ENCODE measurements at regions not wholly inside any gene's neighbourhood (a gene's known extent, or its start where the extent isn't known, plus 50 kb on each side); places are given as distances from the start of the nearest gene placed in this dataset.

GRCh38 chr12:93299262-93299846, 78.4 kb upstream of the NUDT4 start:
- no peak for DNase-seq (ENCODE audit: low read depth)

DNA sequence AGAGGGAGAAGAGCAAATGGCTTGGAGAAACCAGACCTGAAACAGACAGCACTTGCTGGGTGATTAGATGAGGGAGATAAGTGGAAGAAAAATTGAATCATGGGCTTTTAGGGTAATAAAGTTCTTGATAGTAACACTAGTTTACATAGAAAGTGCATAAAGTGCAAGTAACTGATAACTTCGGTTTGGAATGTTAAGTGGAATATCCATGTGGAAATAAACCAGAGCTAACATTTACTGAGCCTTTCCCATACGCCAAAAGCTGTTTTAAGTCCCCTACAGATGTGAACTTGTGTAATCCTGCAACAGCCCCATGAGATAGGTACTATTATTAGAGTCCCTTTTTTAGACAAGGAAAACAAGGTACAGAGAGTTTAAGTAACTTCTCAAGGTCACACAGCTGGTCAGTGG, 77.1 kb upstream of the NUDT4 start:
- DNase-seq (ENCODE audit: low read depth), result no peak

- no peak for DNase-seq (ENCODE audit: low read depth)
These were observed 75.1 kb upstream of the NUDT4 start for GRCh38 chr12:93302331-93303229.

- DNase-seq (ENCODE audit: low read depth), result no peak
These were observed 71.1 kb upstream of the NUDT4 start for GRCh38 chr12:93306636-93307035.

DNA sequence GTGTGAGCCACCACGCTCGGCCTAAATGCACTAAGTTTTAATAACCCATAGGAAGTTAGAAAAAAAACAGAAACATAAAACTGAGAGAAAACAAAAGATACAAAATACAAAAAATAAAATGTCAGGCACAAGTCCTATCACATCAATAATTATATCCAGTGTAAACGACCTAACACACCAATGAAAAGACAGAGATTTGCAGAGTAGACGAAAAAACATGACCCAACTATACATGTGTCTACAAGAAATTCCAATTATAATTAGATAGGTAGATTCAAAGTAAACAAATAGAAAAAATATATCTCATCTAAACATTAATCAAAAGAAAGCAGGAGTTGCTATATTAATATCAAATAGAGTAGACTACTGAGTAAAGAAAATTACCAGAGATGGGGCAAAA, 69.4 kb upstream of the NUDT4 start:
- no peak for DNase-seq (ENCODE audit: low read depth)

DNA sequence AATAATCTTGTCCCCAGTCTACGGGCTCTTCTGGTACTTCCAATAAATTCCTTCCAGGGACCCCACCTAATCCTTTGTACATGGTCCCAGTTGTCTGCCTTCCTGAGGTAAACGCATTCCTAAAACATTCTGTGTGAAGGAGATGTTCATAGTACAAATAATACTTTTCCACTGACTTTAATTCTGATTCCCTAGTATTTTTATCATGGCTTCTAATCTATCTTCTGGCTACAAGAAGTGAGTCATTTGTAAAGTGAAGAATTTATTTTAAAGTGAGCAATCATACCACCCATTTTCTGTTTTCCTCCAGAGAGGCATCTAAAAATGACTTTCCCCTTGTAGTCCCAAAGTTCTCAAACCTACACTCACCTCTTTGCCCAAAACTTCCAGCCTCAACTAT, 65.9 kb upstream of the NUDT4 start:
- DNase-seq (ENCODE audit: low read depth), result no peak

DNA sequence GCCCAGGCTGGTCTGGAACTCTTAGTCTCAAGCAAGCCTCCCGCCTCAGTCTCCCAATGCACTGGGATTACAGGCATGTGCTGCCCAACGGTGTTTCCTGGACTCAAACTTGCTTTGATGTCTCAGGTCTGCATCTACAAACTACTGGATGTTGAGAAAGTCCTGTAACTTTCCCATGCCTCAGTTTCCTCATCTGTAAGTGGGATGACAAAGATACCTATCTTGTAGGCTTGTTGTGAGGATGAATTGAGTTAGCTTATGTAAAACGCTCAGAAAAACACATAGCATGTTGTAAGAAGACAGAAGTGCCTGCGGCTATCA, 63.6 kb upstream of the NUDT4 start:
- DNase-seq (ENCODE audit: low read depth), result no peak

DNA sequence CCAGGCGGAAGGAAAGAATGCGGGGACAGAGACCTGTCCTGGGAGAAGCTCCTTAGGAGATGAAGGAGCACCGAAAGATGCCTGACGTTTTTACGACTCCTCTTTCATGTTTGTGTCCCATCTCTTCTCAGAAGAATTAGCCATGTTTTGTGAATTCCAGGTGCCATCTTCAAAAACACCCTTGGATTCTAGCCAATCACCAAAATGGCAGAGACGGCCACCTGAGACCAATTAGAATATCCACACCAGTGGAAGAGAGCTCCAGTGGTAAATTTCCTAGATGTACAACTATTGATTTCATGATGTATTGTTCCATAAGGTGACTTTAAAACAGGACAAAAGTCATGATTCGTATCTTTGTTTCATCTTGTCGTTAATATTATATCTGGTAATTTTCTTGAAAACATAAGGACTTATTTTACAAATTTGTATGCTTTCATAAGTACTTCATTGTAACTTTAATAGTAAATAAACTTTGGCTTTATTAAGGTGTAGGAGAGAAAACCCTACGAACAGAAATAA, 62.3 kb upstream of the NUDT4 start:
- DNase-seq (ENCODE audit: low read depth), result no peak

DNA sequence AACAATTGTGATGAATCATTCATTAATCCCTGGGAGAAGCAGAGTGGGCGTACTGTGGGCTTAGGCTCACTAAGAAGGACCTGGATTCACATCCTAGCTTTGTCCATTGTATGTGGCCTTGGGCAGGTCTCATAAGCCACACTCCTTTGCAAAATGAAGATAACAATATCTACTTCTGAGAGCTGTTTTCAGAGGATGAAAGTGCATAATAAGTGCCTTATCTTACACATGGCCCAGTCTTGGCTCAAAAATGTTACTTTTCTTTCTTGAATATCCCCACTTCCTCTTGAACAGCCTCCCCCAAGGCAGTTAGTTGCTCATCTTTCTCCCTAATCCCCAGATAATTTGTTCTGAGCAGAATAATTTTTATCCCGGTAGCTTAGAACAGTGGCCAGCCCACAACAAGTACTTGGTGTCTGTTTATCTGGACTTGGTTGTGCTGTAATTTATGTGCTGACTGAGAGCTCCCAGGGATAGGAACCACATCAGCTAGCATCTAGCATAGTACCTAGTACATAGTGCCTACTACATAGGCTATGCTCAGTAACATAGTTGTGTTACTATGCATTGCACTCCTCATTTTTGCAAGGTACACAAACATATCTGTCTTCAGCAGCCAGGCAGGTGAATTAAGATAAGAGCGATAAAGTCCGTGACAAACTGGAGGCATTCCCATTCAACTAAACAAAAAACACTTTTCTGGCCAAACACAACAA, 61.7 kb upstream of the NUDT4 start:
- no peak for DNase-seq (ENCODE audit: low read depth)

DNA sequence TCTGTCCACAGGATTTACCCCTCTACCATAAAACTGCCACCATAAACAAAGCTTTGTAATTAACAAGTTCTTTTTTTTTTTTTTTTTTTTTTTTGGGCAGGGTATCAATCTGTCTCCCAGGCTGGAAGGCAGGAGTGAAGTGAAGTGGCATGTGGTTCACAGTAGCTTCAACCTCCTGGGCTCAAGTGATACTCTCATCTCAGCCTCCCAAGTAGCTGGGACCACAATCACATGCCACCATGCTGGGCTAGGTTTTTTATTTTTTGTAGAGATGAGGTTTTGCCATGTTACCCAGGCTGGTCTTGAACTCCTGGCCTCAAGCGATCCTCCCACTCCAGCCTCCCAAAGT, 61.1 kb upstream of the NUDT4 start:
- no peak for DNase-seq (ENCODE audit: low read depth)

DNA sequence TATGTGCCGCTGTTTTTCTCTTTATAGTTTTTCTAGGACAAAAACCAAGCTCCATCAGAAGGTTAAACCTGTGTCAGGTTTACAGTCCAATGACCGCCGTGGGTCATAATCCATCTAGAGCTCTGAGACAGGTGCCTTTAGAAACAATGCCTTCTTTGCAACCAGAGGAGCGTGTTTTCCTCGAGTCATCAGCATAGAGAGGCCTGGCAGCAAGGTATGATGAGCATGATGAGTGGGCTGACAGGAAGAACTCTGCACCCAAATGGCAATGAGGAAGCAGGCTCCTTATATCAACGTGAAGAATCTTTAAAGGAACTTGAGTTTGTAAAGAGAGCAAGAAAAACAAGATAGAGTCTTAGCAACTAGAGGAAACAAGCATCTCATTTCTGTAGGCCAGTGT, 60.5 kb upstream of the NUDT4 start:
- DNase-seq (ENCODE audit: low read depth), result no peak

DNA sequence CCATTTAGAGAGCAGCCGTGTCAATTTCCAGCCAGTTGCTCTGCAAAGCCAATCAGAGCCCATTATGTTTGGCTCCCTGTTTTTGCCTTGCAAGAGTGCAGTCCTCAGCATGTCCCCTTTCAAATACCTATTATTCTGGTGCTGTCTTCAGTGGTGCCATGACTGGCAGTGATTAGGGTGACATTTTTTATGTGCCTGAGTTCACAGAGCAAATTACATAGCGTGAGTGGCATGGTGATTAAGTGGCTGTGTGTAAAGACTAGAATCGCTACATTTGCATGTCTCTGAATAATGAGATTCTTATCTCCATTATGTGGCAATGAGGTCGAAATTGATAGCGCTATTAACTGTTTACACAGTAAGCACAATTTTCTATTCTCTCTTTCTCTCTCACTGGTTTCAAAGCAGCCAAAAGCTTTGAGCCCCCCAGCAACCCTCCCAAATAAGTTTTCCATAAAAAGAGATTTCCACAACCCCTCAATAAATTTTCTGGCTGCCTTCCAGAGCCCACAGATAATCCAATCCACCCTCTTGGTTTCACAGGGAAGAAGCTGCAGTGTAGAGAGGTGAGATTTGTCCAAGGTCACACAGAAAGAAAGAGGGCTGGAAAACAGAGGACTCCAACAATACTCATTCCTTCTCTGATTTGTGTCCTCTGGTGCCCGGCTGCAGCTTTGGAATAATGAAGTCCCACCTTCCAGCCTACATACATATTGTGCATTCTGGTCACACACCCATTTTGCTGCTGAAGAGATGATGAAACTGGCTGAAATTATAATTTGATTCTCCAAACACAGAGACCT, 58.8 kb upstream of the NUDT4 start:
- no peak for DNase-seq (ENCODE audit: low read depth)

DNA sequence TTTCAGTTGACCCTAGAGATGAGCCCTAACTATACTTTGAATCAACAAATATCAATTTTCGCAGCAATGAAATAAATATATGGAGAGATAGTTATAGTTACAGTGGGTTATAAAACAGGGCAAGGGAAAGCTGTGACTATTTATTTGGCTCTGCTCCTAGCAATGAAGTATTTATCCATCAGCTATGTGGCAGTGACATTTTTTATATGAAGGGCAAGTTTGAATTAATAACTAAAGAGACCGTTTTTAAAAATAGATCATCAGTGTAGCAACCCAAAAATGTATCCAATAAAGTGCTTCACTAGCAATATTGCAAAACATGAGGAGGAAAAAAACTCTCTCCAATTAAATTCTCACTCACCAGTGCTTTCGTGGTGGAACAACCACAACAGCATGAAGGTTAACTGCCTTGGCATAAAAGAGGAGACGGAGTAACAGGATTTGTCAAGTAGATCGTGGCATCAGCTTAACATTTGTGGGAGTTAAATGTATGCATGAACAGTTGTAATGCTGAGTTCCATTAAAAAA, 58.1 kb upstream of the NUDT4 start:
- no peak for DNase-seq (ENCODE audit: low read depth)

DNA sequence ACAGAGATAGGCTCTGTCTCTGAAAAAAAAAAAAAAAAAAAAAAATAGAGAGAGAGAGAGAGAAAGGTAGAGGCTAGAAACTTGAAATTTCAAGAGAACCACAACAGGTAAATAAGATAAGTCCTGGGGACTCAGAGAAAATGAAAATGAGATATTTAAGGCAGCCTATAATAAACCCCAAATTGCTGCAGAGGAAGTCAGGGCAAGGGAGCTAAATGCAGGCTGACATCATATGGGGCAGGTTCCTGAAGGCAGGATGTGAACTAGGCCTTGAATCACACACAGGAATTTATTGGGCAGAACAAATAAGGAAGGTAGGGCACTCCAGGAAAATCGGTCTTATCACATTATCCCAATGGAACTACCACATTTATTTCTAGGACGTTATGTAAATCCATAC, 54.9 kb upstream of the NUDT4 start:
- DNase-seq (ENCODE audit: low read depth), result no peak

GRCh38 chr12:93323625-93324329, 53.9 kb upstream of the NUDT4 start:
- DNase-seq (ENCODE audit: low read depth), result no peak

GRCh38 chr12:93325855-93326254, 51.9 kb upstream of the NUDT4 start:
- no peak for DNase-seq (ENCODE audit: low read depth)
